Neural progenitor cell (in vitro differentiated cells): ENCODE measurements at regions not wholly inside any gene's neighbourhood (a gene's known extent, or its start where the extent isn't known, plus 50 kb on each side); places are given as distances from the start of the nearest gene placed in this dataset.

Experiments
- EZH2 ChIP-seq: fragments of 200-600 bp; sonication (generic); IDR thresholded peaks from 2 replicates; pipeline ENCODE4 v1.6.1; 2017; ENCODE audit warnings: antibody characterized with exemption, mild to moderate bottlenecking, moderate library complexity
- TF ChIP-seq, protein P1 (sequence below): fragments of 200-600 bp; sonication (generic); IDR thresholded peaks from 2 replicates; pipeline ENCODE4 v1.5.1; 2017; ENCODE audit warnings: antibody characterized with exemption, mild to moderate bottlenecking

DNA sequence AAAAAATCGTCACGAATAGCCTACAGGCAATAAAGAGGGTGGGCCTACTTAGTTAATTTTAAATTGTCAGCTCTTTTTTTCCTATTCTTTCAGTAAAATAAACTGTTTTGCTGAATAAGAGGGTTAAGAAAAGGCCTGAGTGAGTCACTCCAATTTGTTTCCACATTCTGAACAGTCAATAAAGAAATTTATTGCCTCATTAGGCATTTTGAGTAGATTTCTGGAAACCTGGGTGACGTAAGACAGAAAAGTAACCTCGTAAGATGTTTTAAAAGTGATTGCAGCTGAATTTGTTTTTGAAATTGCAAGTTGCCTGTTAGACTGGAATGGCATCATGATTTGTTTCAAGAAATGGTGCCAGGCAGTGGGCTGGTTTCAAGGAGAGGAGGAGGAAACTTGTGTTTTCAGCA, 439.3 kb downstream of the USP25 start:
- TF ChIP-seq EZH2: no peak
- TF ChIP-seq, protein P1, sequence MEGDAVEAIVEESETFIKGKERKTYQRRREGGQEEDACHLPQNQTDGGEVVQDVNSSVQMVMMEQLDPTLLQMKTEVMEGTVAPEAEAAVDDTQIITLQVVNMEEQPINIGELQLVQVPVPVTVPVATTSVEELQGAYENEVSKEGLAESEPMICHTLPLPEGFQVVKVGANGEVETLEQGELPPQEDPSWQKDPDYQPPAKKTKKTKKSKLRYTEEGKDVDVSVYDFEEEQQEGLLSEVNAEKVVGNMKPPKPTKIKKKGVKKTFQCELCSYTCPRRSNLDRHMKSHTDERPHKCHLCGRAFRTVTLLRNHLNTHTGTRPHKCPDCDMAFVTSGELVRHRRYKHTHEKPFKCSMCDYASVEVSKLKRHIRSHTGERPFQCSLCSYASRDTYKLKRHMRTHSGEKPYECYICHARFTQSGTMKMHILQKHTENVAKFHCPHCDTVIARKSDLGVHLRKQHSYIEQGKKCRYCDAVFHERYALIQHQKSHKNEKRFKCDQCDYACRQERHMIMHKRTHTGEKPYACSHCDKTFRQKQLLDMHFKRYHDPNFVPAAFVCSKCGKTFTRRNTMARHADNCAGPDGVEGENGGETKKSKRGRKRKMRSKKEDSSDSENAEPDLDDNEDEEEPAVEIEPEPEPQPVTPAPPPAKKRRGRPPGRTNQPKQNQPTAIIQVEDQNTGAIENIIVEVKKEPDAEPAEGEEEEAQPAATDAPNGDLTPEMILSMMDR: no peak
